Superior temporal gyrus (tissue), 1 donor: ENCODE measurements at regions not wholly inside any gene's neighbourhood (a gene's known extent, or its start where the extent isn't known, plus 50 kb on each side); places are given as distances from the start of the nearest gene placed in this dataset.
A peak's percentile ranks its signal among the peaks of the same experiment; 100 is the strongest.
"Not testable (repeated sequence)": the region's sequence is repeated elsewhere in the genome, so short reads cannot be mapped to it uniquely, and the experiment has no call there.

ENCODE experiments used
- DNase-seq: peaks from one replicate; pipeline ENCODE4 v3.0.0-alpha.2; 2016; ENCODE audit errors: extremely low spot score

- no peak for DNase-seq
Observed at GRCh38 chr3:193905541-193906396, 230.2 kb upstream of the HES1 start.

- no peak for DNase-seq
Observed at GRCh38 chr3:193906849-193907410, 229.0 kb upstream of the HES1 start.

GRCh38 chr3:193908181-193908744, 227.7 kb upstream of the HES1 start:
- DNase-seq = no peak

GRCh38 chr3:193909387-193909786, 226.6 kb upstream of the HES1 start:
- DNase-seq = no peak

- no peak for DNase-seq
Observed at GRCh38 chr3:193910310-193910709, 225.6 kb upstream of the HES1 start.

- DNase-seq = no peak
Observed at GRCh38 chr3:193910886-193911738, 224.8 kb upstream of the HES1 start.

- DNase-seq = no peak
Observed at GRCh38 chr3:193911784-193912340, 224.1 kb upstream of the HES1 start.

- DNase-seq = no peak
Observed at GRCh38 chr3:193912621-193913178, 223.2 kb upstream of the HES1 start.

- DNase-seq = no peak
Observed at GRCh38 chr3:193914602-193915001, 221.3 kb upstream of the HES1 start.

- no peak for DNase-seq
Observed at GRCh38 chr3:193915099-193915498, 220.8 kb upstream of the HES1 start.

- no peak for DNase-seq
Observed at GRCh38 chr3:193915613-193916012, 220.3 kb upstream of the HES1 start.

- DNase-seq = no peak
Observed at GRCh38 chr3:193917158-193917557, 218.8 kb upstream of the HES1 start.

GRCh38 chr3:193921465-193921864, 214.5 kb upstream of the HES1 start:
- DNase-seq = no peak

- DNase-seq = no peak
Observed at GRCh38 chr3:193922034-193922774, 213.7 kb upstream of the HES1 start.

GRCh38 chr3:193923958-193924357, 212.0 kb upstream of the HES1 start:
- DNase-seq = not testable (repeated sequence)

GRCh38 chr3:193926071-193926470, 209.9 kb upstream of the HES1 start:
- not testable (repeated sequence) for DNase-seq

GRCh38 chr3:193927413-193928206, 208.3 kb upstream of the HES1 start:
- DNase-seq = not testable (repeated sequence)

- peak; percentile 31 for DNase-seq
Observed at GRCh38 chr3:193928354-193929209, 207.4 kb upstream of the HES1 start.

- DNase-seq = no peak
Observed at GRCh38 chr3:193929373-193929772, 206.6 kb upstream of the HES1 start.
